ENCODE measurements at regions not wholly inside any gene's neighbourhood (a gene's known extent, or its start where the extent isn't known, plus 50 kb on each side); places are given as distances from the start of the nearest gene placed in this dataset.

DNA sequence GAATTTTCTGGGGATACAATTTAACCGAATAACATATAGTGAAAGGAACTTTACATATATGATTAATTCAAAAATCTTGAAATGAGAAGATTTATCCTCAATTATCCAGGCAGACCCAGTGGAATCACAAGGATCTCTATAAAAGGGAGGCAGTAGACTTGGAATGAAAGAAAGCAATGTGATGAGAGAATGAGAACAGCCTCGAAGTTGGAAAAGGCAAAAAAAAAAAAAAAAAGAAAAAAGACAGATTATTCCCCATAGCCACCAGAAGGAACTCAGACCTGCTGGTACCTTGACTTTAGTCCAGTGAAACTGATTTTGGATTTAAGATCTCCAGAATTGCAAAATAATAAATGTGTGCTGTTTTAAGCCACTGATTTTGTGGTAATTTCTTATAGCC lies 416.3 kb upstream of the OR4E1 start:
- TF ChIP-seq, protein P1, sequence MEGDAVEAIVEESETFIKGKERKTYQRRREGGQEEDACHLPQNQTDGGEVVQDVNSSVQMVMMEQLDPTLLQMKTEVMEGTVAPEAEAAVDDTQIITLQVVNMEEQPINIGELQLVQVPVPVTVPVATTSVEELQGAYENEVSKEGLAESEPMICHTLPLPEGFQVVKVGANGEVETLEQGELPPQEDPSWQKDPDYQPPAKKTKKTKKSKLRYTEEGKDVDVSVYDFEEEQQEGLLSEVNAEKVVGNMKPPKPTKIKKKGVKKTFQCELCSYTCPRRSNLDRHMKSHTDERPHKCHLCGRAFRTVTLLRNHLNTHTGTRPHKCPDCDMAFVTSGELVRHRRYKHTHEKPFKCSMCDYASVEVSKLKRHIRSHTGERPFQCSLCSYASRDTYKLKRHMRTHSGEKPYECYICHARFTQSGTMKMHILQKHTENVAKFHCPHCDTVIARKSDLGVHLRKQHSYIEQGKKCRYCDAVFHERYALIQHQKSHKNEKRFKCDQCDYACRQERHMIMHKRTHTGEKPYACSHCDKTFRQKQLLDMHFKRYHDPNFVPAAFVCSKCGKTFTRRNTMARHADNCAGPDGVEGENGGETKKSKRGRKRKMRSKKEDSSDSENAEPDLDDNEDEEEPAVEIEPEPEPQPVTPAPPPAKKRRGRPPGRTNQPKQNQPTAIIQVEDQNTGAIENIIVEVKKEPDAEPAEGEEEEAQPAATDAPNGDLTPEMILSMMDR (IDR thresholded peaks at IDR 0.05; ENCODE audit: low read depth, low read length, poor library complexity, severe bottlenecking) = no peak
- no peak for TF ChIP-seq EZH2phosphoT487 (IDR thresholded peaks at IDR 0.05; ENCODE audit: borderline replicate concordance, low read length)

Data from DOHH2 (cell line).